ENCODE measurements at regions not wholly inside any gene's neighbourhood (a gene's known extent, or its start where the extent isn't known, plus 50 kb on each side); places are given as distances from the start of the nearest gene placed in this dataset.
A peak's percentile ranks its signal among the peaks of the same experiment; 100 is the strongest.
"Not testable (repeated sequence)": the region's sequence is repeated elsewhere in the genome, so short reads cannot be mapped to it uniquely, and the experiment has no call there.

- no peak for DNase-seq
These were observed 59.4 kb downstream of the EBLN1 start for GRCh38 chr10:22158426-22158825.

GRCh38 chr10:22156750-22157149, 61.1 kb downstream of the EBLN1 start:
- DNase-seq: no peak

- no peak for DNase-seq
These were observed 65.4 kb downstream of the EBLN1 start for GRCh38 chr10:22152403-22152802.

DNA sequence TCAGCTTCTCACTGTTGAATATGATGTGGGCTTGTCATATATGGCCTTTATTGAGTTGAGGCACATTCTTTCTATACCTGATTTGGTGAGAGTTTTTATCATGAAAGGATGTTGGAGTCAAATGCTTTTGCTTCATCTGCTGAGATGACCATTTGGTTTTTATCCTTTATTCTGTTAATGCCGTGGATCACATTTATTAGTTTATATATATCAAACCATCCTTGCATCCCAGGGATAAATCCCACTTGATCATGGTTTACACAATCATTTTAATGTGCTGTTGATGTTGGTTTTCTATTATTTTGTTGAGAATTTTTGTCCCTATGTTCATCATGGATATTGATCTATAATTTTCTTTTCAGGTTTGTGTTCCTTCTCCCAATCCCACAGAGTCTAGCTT, 67.0 kb downstream of the EBLN1 start:
- no peak for DNase-seq

- DNase-seq: no peak
These were observed 68.9 kb downstream of the EBLN1 start for GRCh38 chr10:22148961-22149360.

DNA sequence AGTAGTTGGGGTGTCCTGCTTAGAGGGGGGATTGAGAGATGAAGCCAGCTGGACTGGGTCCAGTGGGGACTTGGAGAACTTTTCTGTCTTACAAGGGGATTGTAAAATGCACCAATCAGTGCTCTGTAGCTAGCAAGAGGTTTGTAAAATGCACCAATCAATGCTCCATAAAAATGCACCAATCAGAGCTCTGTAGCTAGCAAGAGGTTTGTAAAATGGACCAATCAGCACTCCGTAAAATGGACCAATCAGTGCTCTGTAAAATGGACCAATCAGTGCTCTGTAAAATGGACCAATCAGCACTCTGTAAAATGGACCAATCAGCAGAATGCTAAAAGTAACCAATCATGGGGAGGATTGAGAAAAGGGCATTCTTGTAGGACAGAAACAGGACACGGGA, 71.9 kb downstream of the EBLN1 start:
- DNase-seq: not testable (repeated sequence)

DNA sequence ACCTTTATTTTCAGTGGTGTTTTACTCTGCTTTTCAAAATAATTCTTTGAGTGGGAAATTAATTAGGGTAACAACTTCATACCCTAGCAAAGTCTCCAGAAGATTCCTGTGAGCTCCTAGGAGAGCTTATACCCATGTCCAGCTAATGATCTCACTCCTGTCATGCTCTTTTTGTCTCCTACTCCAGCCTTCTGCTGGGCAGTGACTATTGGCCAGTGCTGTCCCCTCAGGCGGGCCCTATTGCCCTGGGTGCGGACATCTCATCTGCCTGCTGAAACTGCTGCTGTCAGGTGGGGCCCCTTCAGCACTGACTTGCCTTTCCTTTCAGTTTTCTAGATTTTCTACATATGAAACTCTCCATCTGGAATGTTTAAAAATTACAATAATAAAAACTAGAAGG, 80.3 kb downstream of the EBLN1 start:
- DNase-seq: no peak

- DNase-seq: no peak
These were observed 82.2 kb downstream of the EBLN1 start for GRCh38 chr10:22135591-22135990.

GRCh38 chr10:22133749-22134624, 83.8 kb downstream of the EBLN1 start:
- DNase-seq: no peak

DNA sequence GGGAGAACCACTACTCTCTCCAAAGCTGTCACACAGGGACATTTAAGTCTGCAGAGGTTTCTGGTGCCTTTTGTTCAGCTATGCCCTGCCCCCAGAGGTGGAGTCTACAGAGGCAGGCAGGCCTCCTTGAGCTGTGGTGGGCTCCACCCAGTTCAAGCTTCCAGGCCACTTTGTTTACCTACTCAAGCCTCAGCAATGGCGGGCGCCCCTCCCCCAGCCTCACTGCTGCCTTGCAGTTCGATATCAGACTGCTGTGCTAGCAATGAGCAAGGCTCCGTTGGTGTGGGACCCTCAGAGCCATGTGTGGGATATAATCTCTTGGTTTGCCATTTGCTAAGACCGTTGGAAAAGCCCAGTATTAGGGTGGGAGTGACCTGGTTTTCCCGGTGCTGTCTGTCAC, 87.0 kb downstream of the EBLN1 start:
- not testable (repeated sequence) for DNase-seq

DNA sequence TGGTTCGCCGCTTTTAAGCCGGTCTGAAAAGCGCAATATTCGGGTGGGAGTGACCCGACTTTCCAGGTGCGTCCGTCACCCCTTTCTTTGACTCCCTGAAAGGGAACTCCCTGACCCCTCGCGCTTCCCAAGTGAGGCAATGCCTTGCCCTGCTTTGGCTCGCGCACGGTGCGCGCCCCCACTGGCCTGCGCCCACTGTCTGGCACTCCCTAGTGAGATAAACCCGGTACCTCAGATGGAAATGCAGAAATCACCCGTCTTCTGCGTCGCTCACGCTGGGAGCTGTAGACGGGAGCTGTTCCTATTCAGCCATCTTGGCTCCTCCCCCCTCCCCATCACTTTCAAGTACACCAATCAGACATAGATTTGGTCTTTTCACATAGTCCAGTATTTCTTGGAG, 88.2 kb downstream of the EBLN1 start:
- DNase-seq: not testable (repeated sequence)

GRCh38 chr10:22121181-22121580, 96.6 kb downstream of the EBLN1 start:
- DNase-seq: not testable (repeated sequence)

GRCh38 chr10:22120072-22120471, 97.7 kb downstream of the EBLN1 start:
- DNase-seq: not testable (repeated sequence)

DNA sequence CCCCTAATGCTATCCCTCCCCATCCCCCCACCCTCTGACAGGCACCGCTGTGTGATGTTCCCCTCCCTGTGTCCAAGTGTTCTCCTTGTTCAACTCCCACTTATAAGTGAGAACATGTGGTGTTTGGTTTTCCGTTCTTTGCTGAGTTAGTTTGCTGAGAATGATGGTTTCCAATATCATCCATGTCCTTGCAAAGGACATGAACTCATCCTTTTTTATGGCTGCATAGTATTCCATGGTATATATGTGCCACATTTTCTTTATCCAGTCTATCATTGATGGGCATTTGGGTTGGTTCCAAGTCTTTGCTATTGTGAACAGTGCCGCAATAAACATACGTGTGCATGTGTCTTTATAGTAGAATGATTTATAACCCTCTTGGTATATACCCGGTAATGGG, 98.2 kb downstream of the EBLN1 start:
- DNase-seq: not testable (repeated sequence)

- DNase-seq: no peak
These were observed 106.1 kb downstream of the EBLN1 start for GRCh38 chr10:22111705-22112104.

DNA sequence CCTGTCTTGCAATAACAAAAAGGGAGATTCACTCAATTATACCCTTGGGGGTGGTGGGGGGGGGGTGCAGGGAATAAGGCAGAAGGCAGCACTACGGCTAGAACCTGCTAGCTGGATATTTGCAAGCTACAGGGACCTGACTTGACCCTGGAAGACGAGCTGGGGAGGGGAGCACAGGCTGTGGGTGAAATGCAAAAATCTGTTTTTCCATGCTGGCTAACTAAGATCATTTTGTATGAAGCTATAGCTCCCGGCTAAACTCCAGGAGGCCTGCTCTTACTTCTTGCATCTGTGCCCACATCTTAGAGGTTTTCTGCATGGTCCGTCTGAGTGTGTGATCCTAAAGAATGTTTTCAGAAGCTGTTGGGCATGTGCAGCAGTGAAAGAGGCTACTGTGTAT, 106.6 kb downstream of the EBLN1 start:
- DNase-seq: no peak

GRCh38 chr10:22110761-22111160, 107.1 kb downstream of the EBLN1 start:
- DNase-seq: no peak

- DNase-seq: no peak
These were observed 101.7 kb upstream of the DNAJC1 start for GRCh38 chr10:22105270-22105669.

DNA sequence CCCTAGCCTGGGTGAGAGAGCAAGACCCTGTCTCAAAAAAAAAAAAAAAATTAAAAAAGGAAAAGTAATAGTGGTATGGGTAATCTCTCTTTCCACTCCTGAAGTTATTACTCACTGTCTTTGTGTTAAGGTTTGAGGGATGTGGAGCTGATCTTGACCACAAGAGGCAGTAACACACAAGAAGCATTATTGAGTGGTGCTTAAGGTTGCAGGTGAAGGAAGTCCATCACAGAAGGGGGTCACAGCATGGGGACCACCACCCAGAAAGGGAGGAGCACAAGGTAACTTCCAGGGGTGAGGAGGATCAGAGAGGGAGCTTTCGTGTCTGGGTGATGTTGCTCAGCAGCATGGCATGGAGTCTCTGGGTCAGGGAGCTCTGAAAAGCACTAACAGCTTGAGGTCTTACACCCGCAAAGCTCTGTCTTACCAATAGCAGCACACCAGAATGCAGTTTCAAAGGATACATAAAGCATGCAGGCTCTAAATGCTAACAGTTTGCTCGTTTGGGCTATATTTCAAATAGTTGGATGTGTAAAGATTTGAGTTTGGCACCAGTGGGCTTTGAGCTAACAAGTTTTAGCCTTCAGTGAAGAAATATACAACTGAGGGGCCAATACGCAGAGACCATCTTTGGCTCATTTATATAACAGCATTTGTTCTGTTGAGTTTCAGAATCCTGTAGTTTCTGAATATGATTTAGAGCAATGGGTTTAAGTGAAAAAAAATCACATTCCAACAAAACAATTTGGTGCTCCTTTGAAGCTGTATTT, 100.4 kb upstream of the DNAJC1 start:
- no peak for DNase-seq

DNA sequence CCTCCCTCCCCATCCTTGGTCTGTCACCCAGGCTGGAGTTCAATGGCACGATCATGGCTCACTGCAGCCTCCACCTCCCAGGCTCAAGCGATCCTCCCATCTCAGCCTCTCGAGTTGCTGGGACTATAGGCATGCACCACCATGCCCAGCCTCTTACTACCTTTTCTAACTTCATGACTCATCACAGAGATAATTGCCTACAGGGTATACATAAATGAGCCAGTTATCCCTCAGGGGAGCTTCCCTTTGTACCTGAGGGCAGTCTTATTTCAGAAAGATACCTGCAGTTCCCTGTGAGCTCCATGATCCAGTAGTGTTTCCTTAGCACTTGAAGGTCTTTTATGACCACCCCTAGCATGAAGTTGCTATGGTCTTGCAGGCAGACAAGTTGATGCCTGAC, 94.2 kb upstream of the DNAJC1 start:
- DNase-seq: no peak

DNA sequence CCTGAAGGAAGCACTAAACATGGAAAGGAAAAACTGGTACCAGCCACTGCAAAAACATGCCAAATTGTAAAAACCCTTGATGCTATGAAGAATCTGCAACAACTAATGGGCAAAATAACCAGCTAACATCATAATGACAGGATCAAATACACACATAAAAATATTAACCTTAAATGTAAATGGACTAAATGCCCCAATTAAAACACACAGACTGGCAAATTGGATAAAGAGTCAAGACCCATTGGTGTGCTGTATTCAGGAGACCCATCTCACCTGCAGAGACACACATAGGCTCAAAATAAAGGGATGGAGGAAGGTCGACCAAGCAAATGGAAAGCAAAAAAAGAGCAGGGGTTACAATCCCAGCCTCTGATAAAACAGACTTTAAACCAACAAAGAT, 87.7 kb upstream of the DNAJC1 start:
- DNase-seq: not testable (repeated sequence)

DNA sequence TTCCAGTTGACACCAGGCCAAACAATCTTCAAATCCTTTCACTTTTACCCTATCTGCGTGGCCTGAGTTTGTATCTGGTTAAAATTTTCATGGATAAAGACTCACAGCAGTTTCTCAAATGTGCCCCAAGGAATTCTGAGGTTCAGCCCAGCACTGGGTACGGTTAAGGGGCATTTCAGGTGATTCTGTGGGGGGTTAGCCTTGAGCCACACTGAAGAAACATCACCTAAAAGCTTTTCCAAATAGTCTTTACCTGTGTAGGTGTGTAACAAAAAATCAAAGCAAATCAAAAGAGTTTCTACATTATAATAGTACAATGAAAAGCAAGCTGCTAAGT, 83.8 kb upstream of the DNAJC1 start:
- DNase-seq: no peak

- peak; percentile 80 for DNase-seq
These were observed 83.3 kb upstream of the DNAJC1 start for GRCh38 chr10:22086730-22087401.

DNA sequence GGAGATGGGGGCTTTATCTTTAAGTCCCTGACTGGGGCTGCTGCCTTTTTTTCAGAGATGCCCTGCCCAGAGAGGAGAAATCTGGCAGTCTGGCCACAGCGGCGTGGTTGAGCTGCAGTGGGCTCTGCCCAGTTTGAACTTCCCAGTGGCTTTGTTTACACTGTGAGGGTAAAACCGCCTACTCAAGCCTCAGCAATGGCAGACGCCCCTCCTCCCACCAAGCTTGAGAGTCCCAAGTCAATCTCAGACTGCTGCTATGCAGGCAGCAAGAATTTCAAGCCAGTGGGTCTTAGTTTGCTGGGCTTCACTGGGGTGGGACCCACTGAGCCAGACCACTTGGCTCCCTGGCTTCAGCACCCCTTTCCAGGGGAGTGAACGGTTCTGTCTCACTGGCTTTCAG, 76.4 kb upstream of the DNAJC1 start:
- peak; percentile 63 for DNase-seq
